Pancreas (tissue), 10 donors: ENCODE measurements at regions not wholly inside any gene's neighbourhood (a gene's known extent, or its start where the extent isn't known, plus 50 kb on each side); places are given as distances from the start of the nearest gene placed in this dataset.
A peak's percentile ranks its signal among the peaks of the same experiment; 100 is the strongest.

Source experiments
- ATAC-seq, 4 donors: fragments of 200-7000 bp; cut with Tn5 transposase; one replicate each; pipeline versions ENCODE4 v1.8.0 to v1.9.1; 2020; ENCODE audit warnings: mild to moderate bottlenecking in 4 of 4, moderate library complexity in 4 of 4
- DNase-seq, 6 donors: peaks; one replicate each; pipeline ENCODE4 v3.0.0-alpha.2; 2020
- FAIRE-seq: peaks from 2 replicates; lab custom pipeline; 2012; peaks lifted over from hg19 to GRCh38; lab: Jason Lieb, UNC
- H3K27ac ChIP-seq, 4 donors: fragments of 200-600 bp; sonication (generic); 1 replicate in 3 of 4; 2 replicates in 1 of 4; pipeline versions ENCODE4 v1.5.0 to v1.8.0; 2020
- H3K27me3 ChIP-seq, 4 donors: fragments of 200-600 bp; one replicate each; pipeline ENCODE4 v1.8.0; 2021
- H3K36me3 ChIP-seq, 3 donors: fragments of 200-600 bp; sonication (generic) in 1 of 3; one replicate each; pipeline versions ENCODE4 v1.5.0 to v1.8.0; 2020 to 2021
- H3K4me1 ChIP-seq, 3 donors: fragments of 200-600 bp; one replicate each; pipeline ENCODE4 v1.8.0; 2021
- H3K4me3 ChIP-seq, 4 donors: fragments of 200-600 bp; sonication (generic) in 2 of 4; one replicate each; pipeline versions ENCODE4 v1.5.0 to v1.8.0; 2020 to 2021
- H3K9me3 ChIP-seq, 4 donors: fragments of 200-600 bp; one replicate each; pipeline ENCODE4 v1.8.0; 2021
- CTCF ChIP-seq, 4 donors: fragments of 200-600 bp; sonication (generic) in 3 of 4; IDR thresholded peaks; one replicate each; pipeline versions ENCODE4 v1.5.0 to v1.8.0; 2021; ENCODE audit warnings: antibody characterized with exemption in 4 of 4
- WGBS, 2 donors: extraction: QIAGEN DNeasy Blood & Tissue Kit; methylation state at CpG; one replicate each; pipeline ENCODE4 v1.1.7; 2013; 5-methylcytosine and 5-hydroxymethylcytosine counted together
- intact Hi-C, 3 donors: fragments of 100-400 bp; cut with DNase I; formaldehyde crosslinking; loops; one replicate each; pipeline versions ENCODE4 v1.11.1 to v1.14.2; 2022
- donor health status: healthy with polysubstance abuse.
- donor health status: DM: no; HTN: no; CAD: no; lungs with moderate emphysema.
- donor health status: DM: no; HTN: no; CAD: no.
- donor health status: control.
- donor health status: control.
- donor health status: Bipolar disorder and iron deficiency.
- donor health status: DM: yes; HTN: yes; CAD: no.
- donor health status: DM: no; HTN: no; CAD: no.
- donor health status: DM: no; HTN: no; CAD: no.
- donor health status: DM: yes; HTN: yes; CAD: no.

GRCh38 chr4:24218566-24218965 lies 328.7 kb upstream of the PPARGC1A start:
- Histone ChIP-seq H3K27me3 (no peaks in the 10 kb centered on the region), H3K4me1 (no peaks in the 10 kb centered on the region), H3K27ac (peak overlapping the region in 1 of 4 donors; percentile 11), H3K36me3 (no peaks in the 10 kb centered on the region), H3K9me3 (no peaks in the 10 kb centered on the region), H3K4me3 (no peak overlapping the region)
- ATAC-seq: no peak
- intact Hi-C loops: no loop called here
- no peak for TF ChIP-seq CTCF (IDR thresholded peaks at IDR 0.05)
- FAIRE-seq: no peak
- DNase-seq: no peak

GRCh38 chr4:24214796-24215195 lies 324.9 kb upstream of the PPARGC1A start:
- no peaks in the 10 kb centered on the region for H3K27me3 ChIP-seq
- ATAC-seq (no peak), DNase-seq (no peak), FAIRE-seq (no peak)
- H3K4me1 ChIP-seq: no peaks in the 10 kb centered on the region
- no peak overlapping the region for H3K4me3 ChIP-seq
- intact Hi-C loops: no loop called here
- no peaks in the 10 kb centered on the region for H3K36me3 ChIP-seq
- H3K27ac ChIP-seq: no peak overlapping the region
- WGBS, 2 donors: 60 to 65% methylated on average over 3 of the region's 3 CpGs
- no peak for TF ChIP-seq CTCF (IDR thresholded peaks at IDR 0.05)
- H3K9me3 ChIP-seq: no peaks in the 10 kb centered on the region

- FAIRE-seq (no peak), ATAC-seq (no peak), DNase-seq (no peak)
- Histone ChIP-seq H3K27me3 (no peaks in the 10 kb centered on the region), H3K9me3 (no peaks in the 10 kb centered on the region), H3K27ac (no peak overlapping the region), H3K4me3 (no peak overlapping the region), H3K36me3 (no peaks in the 10 kb centered on the region), H3K4me1 (no peaks in the 10 kb centered on the region)
- intact Hi-C loops: no loop called here
- TF ChIP-seq CTCF (IDR thresholded peaks at IDR 0.05): no peak
- 63 to 83% methylated on average over 5 of the region's 5 CpGs for WGBS, 2 donors
Observed at GRCh38 chr4:24213961-24214360, 324.1 kb upstream of the PPARGC1A start.

- H3K27me3 ChIP-seq: no peaks in the 10 kb centered on the region
- DNase-seq (no peak), ATAC-seq (no peak), FAIRE-seq (no peak)
- intact Hi-C loops: no loop called here
- no peaks in the 10 kb centered on the region for H3K4me1 ChIP-seq
- 71 to 80% methylated on average over 4 of the region's 4 CpGs for WGBS, 2 donors
- H3K4me3 ChIP-seq: no peak overlapping the region
- TF ChIP-seq CTCF (IDR thresholded peaks at IDR 0.05): no peak
- no peak overlapping the region for H3K27ac ChIP-seq
- H3K9me3 ChIP-seq: no peaks in the 10 kb centered on the region
- H3K36me3 ChIP-seq: no peaks in the 10 kb centered on the region
Observed at GRCh38 chr4:24212642-24213041, 322.8 kb upstream of the PPARGC1A start.

- ATAC-seq (no peak), DNase-seq (no peak), FAIRE-seq (no peak)
- H3K27me3 ChIP-seq: no peaks in the 10 kb centered on the region
- no peaks in the 10 kb centered on the region for H3K4me1 ChIP-seq
- H3K36me3 ChIP-seq: no peaks in the 10 kb centered on the region
- 73 to 80% methylated on average over 10 of the region's 10 CpGs for WGBS, 2 donors
- no peak overlapping the region for H3K27ac ChIP-seq
- intact Hi-C loops: no loop called here
- no peak overlapping the region for H3K4me3 ChIP-seq
- H3K9me3 ChIP-seq: no peaks in the 10 kb centered on the region
- TF ChIP-seq CTCF (IDR thresholded peaks at IDR 0.05): no peak
Observed at GRCh38 chr4:24211856-24212255, 322.0 kb upstream of the PPARGC1A start.
